ENCODE measurements at regions not wholly inside any gene's neighbourhood (a gene's known extent, or its start where the extent isn't known, plus 50 kb on each side); places are given as distances from the start of the nearest gene placed in this dataset.

DNA sequence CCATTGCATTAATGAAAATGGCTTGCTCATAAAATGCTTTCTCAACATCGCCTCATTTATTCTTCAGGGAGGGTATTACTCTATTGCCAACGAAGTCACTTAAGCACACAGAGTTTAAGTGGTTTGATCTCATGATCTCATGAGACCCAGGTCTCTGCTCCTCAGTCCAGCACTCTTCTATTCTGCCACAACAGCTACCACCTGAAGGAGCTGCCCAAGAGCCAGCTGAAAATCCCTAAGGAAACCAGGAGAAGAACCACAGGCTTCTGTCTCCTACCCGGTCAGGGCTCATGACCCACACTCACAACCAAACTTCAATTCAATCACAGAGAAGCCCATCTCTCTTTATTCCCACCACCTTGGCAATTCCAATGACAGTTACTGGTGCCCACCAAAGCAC is 85.5 kb upstream of the GPM6B start:
- no peak for DNase-seq (ENCODE audit: low spot score)
- TF ChIP-seq, protein P1, sequence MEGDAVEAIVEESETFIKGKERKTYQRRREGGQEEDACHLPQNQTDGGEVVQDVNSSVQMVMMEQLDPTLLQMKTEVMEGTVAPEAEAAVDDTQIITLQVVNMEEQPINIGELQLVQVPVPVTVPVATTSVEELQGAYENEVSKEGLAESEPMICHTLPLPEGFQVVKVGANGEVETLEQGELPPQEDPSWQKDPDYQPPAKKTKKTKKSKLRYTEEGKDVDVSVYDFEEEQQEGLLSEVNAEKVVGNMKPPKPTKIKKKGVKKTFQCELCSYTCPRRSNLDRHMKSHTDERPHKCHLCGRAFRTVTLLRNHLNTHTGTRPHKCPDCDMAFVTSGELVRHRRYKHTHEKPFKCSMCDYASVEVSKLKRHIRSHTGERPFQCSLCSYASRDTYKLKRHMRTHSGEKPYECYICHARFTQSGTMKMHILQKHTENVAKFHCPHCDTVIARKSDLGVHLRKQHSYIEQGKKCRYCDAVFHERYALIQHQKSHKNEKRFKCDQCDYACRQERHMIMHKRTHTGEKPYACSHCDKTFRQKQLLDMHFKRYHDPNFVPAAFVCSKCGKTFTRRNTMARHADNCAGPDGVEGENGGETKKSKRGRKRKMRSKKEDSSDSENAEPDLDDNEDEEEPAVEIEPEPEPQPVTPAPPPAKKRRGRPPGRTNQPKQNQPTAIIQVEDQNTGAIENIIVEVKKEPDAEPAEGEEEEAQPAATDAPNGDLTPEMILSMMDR (IDR thresholded peaks at IDR 0.05; ENCODE audit: extremely low read depth, missing control alignments) = no peak

DNA sequence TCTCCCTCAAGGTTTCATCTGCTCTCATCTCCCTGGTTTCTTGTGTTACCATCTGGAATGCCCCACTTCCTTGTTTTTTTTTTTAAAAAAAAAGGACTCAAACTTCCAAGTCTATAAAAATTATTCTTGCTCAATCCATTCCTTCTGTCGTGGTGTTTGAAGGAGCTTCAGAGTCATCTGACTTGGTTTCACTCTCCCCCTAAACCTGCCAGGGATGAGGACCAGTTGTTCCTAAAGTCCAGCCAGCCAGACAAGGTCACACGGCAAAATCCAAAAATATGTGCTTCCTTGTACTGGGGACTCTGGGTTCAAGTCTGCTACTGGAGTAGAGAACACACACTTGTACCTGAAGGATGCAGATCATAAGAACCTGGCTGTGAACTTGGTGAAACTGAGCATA is 84.5 kb upstream of the GPM6B start:
- TF ChIP-seq, protein P1 (IDR thresholded peaks at IDR 0.05; ENCODE audit: extremely low read depth, missing control alignments) = no peak
- no peak for DNase-seq (ENCODE audit: low spot score)

DNA sequence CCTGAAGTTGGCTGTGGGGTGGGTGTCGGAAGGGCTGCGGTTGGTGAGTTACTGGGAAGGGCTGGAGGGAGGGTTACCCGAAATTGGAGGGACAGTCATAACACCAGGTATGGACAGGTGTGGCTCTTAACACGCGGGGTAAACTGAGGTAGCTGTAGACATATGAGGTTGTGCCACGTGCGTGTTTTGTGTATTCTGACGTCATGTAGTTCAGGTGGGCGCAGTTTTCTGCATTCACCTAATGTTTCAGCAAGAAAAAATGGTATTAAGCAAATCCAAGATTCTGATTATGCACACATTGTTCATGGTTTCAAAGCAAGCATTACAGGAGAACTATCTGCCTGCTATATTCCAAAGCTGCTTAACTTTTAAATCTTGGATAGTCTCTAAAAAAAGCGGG is 83.5 kb upstream of the GPM6B start:
- TF ChIP-seq, protein P1 (IDR thresholded peaks at IDR 0.05; ENCODE audit: extremely low read depth, missing control alignments) = no peak
- DNase-seq (ENCODE audit: low spot score) = no peak

DNA sequence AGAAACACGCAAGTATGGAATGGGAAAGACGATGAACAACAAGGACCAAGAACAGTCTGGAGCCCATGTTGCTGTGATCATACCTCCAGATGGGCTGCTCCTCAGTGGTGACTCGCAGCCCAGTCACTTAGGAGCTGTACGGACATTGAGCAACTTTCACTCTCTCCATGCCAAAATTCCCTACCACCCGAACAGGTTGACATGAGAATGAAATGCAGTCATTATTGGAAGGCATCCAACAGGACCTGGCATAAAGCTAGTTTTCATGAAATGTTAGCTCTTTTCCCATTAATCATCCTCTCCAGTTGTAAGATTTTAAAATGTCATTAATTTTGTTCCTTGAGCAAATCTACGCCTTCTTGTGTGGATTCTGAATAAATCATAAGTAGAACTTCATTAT is 82.7 kb upstream of the GPM6B start:
- DNase-seq (ENCODE audit: low spot score) = no peak

DNA sequence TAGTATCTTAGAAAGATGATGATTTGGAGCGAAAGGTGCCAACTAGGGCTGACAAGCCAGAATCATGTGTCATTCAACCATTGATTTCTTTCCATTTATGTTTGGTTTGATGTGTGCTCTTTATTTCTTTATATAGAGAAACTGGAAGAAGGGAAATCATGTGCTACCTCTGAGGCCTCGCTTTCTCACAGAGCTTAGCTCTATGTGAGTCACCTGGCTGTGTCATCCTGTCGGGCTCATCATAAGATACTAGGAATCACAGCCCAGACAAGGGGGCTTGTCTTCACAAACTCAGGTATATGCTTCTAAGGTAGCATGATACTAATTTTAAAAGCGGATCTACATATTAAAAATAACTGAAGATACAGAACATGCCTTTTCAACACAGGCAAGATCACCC is 81.7 kb upstream of the GPM6B start:
- TF ChIP-seq, protein P1 (IDR thresholded peaks at IDR 0.05; ENCODE audit: extremely low read depth, missing control alignments) = no peak
- DNase-seq (ENCODE audit: low spot score) = no peak

More for the DNA sequence above, 82.7 kb upstream of the GPM6B start:
- TF ChIP-seq, protein P1 (IDR thresholded peaks at IDR 0.05; ENCODE audit: extremely low read depth, missing control alignments) = no peak

DNA sequence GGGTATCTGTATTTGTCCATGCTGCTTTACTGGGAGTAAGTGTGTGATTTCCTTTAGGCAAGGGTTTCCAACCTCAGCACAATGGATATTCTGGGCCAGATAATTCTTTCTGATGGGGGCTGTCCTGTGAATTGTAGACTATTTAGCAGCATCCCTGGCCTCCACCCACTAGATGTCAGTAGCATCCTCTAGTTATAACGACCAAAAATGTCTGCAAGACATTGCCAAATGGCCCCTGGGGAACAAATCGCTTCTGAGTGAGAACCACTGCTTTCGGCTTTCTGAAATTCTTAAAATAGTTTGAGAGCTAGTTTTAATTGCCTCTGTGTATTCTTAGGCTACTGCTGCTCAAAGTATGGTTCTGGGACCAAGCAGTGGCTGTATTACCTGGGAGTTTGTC is 81.2 kb upstream of the GPM6B start:
- TF ChIP-seq, protein P1 (IDR thresholded peaks at IDR 0.05; ENCODE audit: extremely low read depth, missing control alignments) = peak; percentile 18
- DNase-seq (ENCODE audit: low spot score) = peak; percentile 33

DNA sequence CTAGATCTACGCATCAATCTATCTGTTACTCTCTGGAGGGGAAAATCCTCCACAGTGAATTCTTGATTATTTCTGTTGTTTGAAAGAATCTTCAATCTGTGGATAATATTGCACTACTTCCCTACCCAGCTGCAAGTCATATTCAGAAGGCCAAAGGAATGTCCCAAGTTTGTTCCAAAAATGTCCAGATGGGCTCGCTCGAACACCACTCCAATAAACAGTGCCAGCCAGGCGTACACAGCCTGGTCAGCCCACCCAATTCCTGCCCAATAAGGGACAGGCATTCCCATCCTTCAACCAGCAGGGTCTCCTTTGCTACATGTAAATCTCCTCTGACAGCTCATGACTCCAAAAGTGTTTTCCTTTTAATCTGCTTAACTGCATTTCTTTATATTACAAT is 80.7 kb upstream of the GPM6B start:
- no peak for DNase-seq (ENCODE audit: low spot score)
- TF ChIP-seq, protein P1 (IDR thresholded peaks at IDR 0.05; ENCODE audit: extremely low read depth, missing control alignments) = no peak

All from GM20000 (cell line).